ENCODE measurements at regions not wholly inside any gene's neighbourhood (a gene's known extent, or its start where the extent isn't known, plus 50 kb on each side); places are given as distances from the start of the nearest gene placed in this dataset.

- TF ChIP-seq ATF2 (tag by site-specific recombination; IDR thresholded peaks at IDR 0.05; ENCODE audit: low read depth) (no peak), ZNF621 (tag by site-specific recombination; IDR thresholded peaks at IDR 0.05) (no peak), ZNF280C (tag by site-specific recombination; IDR thresholded peaks at IDR 0.05) (no peak), ZIC2 (tag by site-specific recombination; IDR thresholded peaks at IDR 0.05) (no peak), ZNF830 (tag by site-specific recombination; IDR thresholded peaks at IDR 0.05; ENCODE audit: low read depth) (no peak), ZNF394 (tag by site-specific recombination; IDR thresholded peaks at IDR 0.05; ENCODE audit: borderline replicate concordance) (no peak), ZNF214 (tag by site-specific recombination; IDR thresholded peaks at IDR 0.05; ENCODE audit: borderline replicate concordance) (no peak)
These were observed 78.2 kb upstream of the TJP1 start (continued) for GRCh38 chr15:29900237-29901189.

DNA sequence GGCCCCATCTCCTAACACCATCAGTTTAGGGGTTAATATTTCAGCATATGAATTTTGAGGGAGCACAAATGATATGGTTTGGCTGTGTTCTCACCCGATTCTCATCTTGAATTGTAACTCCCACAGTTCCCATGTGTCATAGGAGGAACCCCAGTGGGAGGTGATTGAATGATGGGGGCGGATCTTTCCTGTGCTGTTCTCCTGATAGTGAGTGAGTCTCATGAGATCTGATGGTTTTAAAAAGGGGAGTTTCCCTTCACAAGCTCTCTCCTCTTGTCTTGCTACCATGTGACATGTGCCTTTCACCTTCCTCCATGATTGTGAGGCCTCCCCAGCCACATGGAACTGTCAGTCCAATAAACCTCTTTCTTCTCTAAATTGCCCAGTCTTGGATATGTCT is 73.8 kb upstream of the TJP1 start:
- Histone ChIP-seq H3K27ac (ENCODE audit: extremely low read depth, low read depth, low read length) (no peak overlapping the region), H3K9me3 (ENCODE audit: control insufficient read depth, insufficient read depth, low read depth, low read length) (no peaks in the 10 kb centered on the region), H3K4me3 (ENCODE audit: low read depth, low read length) (no peak overlapping the region), H3K36me3 (ENCODE audit: control insufficient read depth in 2 of 2, insufficient read depth in 1 of 2, low read length in 2 of 2) (no peaks in the 10 kb centered on the region), H3K4me1 (ENCODE audit: control insufficient read depth, insufficient read depth, low read length) (no peaks in the 10 kb centered on the region)
- ChIA-PET CTCF (no interaction called here), POLR2A (no interaction called here)
- TF ChIP-seq ZSCAN23 (tag by site-specific recombination; IDR thresholded peaks at IDR 0.05) (no peak), ZNF488 (tag by site-specific recombination; IDR thresholded peaks at IDR 0.05) (no peak), WT1 (tag by site-specific recombination; IDR thresholded peaks at IDR 0.05) (no peak), ZNF394 (tag by site-specific recombination; IDR thresholded peaks at IDR 0.05; ENCODE audit: borderline replicate concordance) (no peak)

DNA sequence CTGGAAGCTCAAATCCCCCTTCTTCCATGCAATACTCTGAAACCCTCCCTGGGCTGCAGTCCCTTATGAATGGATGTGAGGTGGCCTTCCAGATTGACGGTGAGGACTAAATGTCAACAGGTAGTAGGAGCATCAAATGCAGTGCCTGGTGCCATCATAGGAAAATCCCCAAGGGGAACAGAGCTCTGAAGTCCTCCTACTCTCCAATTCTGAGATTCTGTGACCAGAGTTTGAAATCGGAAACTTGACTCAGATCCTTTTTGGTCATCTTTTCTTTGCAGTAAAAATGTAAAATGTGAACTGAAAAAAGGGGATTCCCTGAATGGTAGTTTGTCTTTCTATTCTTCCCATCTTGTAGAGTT is 68.8 kb upstream of the TJP1 start:
- Histone ChIP-seq H3K27ac (ENCODE audit: extremely low read depth, low read depth, low read length) (no peak overlapping the region), H3K9me3 (ENCODE audit: control insufficient read depth, insufficient read depth, low read depth, low read length) (no peaks in the 10 kb centered on the region), H3K36me3 (ENCODE audit: control insufficient read depth in 2 of 2, insufficient read depth in 1 of 2, low read length in 2 of 2) (no peaks in the 10 kb centered on the region), H3K4me3 (ENCODE audit: low read depth, low read length) (no peak overlapping the region), H3K4me1 (ENCODE audit: control insufficient read depth, insufficient read depth, low read length) (peaks cover 5% of the 10 kb centered on the region)
- TF ChIP-seq ZSCAN18 (tag by site-specific recombination; IDR thresholded peaks at IDR 0.05) (no peak), ZNF488 (tag by site-specific recombination; IDR thresholded peaks at IDR 0.05) (no peak), PBX3 (CRISPR knock-in tag; IDR thresholded peaks at IDR 0.05) (no peak)
- POLR2A ChIA-PET, result no interaction called here
- CTCF ChIA-PET, result interaction anchor here (0.7 kb wide), 1 partner anchor 21 kb away, joined by 3 read pairs; no protein-coding TSS in a partner anchor

Data from HEK293 (cell line).